ENCODE measurements at regions not wholly inside any gene's neighbourhood (a gene's known extent, or its start where the extent isn't known, plus 50 kb on each side); places are given as distances from the start of the nearest gene placed in this dataset.

GRCh38 chr14:104470588-104470987 is 109.0 kb upstream of the C14orf180 start:
- Histone ChIP-seq H3K4me1 (ENCODE audit: insufficient read depth, low read length, poor library complexity, severe bottlenecking) (no peaks in the 10 kb centered on the region), H3K9me3 (ENCODE audit: low read depth, low read length, poor library complexity, severe bottlenecking) (no peaks in the 10 kb centered on the region), H3K36me3 (ENCODE audit: insufficient read depth, low read length, poor library complexity, severe bottlenecking) (no peaks in the 10 kb centered on the region), H3K27ac (ENCODE audit: low read depth, low read length, poor library complexity, severe bottlenecking) (no peak overlapping the region), H3K4me3 (ENCODE audit: low read depth, low read length, poor library complexity, severe bottlenecking) (no peak overlapping the region), H3K27me3 (replicated peaks; ENCODE audit: insufficient read depth, low read depth, low read length, poor library complexity) (no peaks in the 10 kb centered on the region)
- no TSS peak for BruUV-seq (replicated peaks)
- intact Hi-C loops (cut with micrococcal nuclease; ENCODE audit: unreplicated experiment), result no loop called here
- ChIA-PET POLR2A (ENCODE audit: low non-redundant PET) (no interaction called here), CTCF (no interaction called here)
- no peak for DNase-seq (ENCODE audit: low spot score)
- no peak for TF ChIP-seq CTCF (conservative IDR thresholded peaks at IDR 0.05; ENCODE audit: low read depth, low read length)
- no peak for TF ChIP-seq EZH2 (IDR thresholded peaks at IDR 0.05; ENCODE audit: borderline replicate concordance, low read depth, low read length, poor library complexity, severe bottlenecking)

GRCh38 chr14:104471114-104471513 is 108.5 kb upstream of the C14orf180 start:
- Histone ChIP-seq H3K27ac (ENCODE audit: low read depth, low read length, poor library complexity, severe bottlenecking) (no peak overlapping the region), H3K36me3 (ENCODE audit: insufficient read depth, low read length, poor library complexity, severe bottlenecking) (no peaks in the 10 kb centered on the region), H3K9me3 (ENCODE audit: low read depth, low read length, poor library complexity, severe bottlenecking) (no peaks in the 10 kb centered on the region), H3K27me3 (replicated peaks; ENCODE audit: insufficient read depth, low read depth, low read length, poor library complexity) (no peaks in the 10 kb centered on the region), H3K4me1 (ENCODE audit: insufficient read depth, low read length, poor library complexity, severe bottlenecking) (no peaks in the 10 kb centered on the region), H3K4me3 (ENCODE audit: low read depth, low read length, poor library complexity, severe bottlenecking) (no peak overlapping the region)
- CTCF ChIA-PET, result no interaction called here
- intact Hi-C loops (cut with micrococcal nuclease; ENCODE audit: unreplicated experiment), result no loop called here
- no peak for TF ChIP-seq CTCF (conservative IDR thresholded peaks at IDR 0.05; ENCODE audit: low read depth, low read length)
- no peak for TF ChIP-seq EZH2 (IDR thresholded peaks at IDR 0.05; ENCODE audit: borderline replicate concordance, low read depth, low read length, poor library complexity, severe bottlenecking)
- POLR2A ChIA-PET (ENCODE audit: low non-redundant PET), result no interaction called here
- DNase-seq (ENCODE audit: low spot score), result no peak
- BruUV-seq (replicated peaks), result no TSS peak

GRCh38 chr14:104472073-104472472 is 107.5 kb upstream of the C14orf180 start:
- Histone ChIP-seq H3K27me3 (replicated peaks; ENCODE audit: insufficient read depth, low read depth, low read length, poor library complexity) (no peaks in the 10 kb centered on the region), H3K36me3 (ENCODE audit: insufficient read depth, low read length, poor library complexity, severe bottlenecking) (no peaks in the 10 kb centered on the region), H3K4me3 (ENCODE audit: low read depth, low read length, poor library complexity, severe bottlenecking) (no peak overlapping the region), H3K27ac (ENCODE audit: low read depth, low read length, poor library complexity, severe bottlenecking) (no peak overlapping the region), H3K9me3 (ENCODE audit: low read depth, low read length, poor library complexity, severe bottlenecking) (no peaks in the 10 kb centered on the region), H3K4me1 (ENCODE audit: insufficient read depth, low read length, poor library complexity, severe bottlenecking) (no peaks in the 10 kb centered on the region)
- no peak for TF ChIP-seq EZH2 (IDR thresholded peaks at IDR 0.05; ENCODE audit: borderline replicate concordance, low read depth, low read length, poor library complexity, severe bottlenecking)
- no peak for TF ChIP-seq CTCF (conservative IDR thresholded peaks at IDR 0.05; ENCODE audit: low read depth, low read length)
- ChIA-PET CTCF (no interaction called here), POLR2A (ENCODE audit: low non-redundant PET) (no interaction called here)
- DNase-seq (ENCODE audit: low spot score), result no peak
- no TSS peak for BruUV-seq (replicated peaks)
- intact Hi-C loops (cut with micrococcal nuclease; ENCODE audit: unreplicated experiment), result no loop called here
